ENCODE measurements at regions not wholly inside any gene's neighbourhood (a gene's known extent, or its start where the extent isn't known, plus 50 kb on each side); places are given as distances from the start of the nearest gene placed in this dataset.

DNA sequence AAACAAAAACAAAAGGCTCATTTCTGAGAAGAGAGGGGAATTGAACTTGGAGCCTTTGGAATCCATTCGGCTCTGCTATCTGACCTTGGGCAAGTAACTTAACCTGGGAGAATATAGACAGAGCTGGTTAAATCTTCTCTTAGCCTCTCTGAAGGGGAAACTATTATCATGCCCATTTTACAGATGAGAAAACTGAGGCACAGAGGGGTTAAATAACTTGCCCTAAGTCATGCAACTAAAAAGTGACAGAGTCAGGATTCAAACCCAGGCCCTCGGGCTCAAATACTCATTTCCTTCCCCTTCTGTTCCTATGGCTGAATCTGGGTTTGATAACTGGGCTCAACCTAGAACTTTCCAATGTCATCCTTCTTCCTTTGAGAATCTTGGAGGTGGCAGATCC is 291.3 kb upstream of the MSX2 start:
- TF ChIP-seq, protein P1, sequence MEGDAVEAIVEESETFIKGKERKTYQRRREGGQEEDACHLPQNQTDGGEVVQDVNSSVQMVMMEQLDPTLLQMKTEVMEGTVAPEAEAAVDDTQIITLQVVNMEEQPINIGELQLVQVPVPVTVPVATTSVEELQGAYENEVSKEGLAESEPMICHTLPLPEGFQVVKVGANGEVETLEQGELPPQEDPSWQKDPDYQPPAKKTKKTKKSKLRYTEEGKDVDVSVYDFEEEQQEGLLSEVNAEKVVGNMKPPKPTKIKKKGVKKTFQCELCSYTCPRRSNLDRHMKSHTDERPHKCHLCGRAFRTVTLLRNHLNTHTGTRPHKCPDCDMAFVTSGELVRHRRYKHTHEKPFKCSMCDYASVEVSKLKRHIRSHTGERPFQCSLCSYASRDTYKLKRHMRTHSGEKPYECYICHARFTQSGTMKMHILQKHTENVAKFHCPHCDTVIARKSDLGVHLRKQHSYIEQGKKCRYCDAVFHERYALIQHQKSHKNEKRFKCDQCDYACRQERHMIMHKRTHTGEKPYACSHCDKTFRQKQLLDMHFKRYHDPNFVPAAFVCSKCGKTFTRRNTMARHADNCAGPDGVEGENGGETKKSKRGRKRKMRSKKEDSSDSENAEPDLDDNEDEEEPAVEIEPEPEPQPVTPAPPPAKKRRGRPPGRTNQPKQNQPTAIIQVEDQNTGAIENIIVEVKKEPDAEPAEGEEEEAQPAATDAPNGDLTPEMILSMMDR (IDR thresholded peaks at IDR 0.05), result no peak

DNA sequence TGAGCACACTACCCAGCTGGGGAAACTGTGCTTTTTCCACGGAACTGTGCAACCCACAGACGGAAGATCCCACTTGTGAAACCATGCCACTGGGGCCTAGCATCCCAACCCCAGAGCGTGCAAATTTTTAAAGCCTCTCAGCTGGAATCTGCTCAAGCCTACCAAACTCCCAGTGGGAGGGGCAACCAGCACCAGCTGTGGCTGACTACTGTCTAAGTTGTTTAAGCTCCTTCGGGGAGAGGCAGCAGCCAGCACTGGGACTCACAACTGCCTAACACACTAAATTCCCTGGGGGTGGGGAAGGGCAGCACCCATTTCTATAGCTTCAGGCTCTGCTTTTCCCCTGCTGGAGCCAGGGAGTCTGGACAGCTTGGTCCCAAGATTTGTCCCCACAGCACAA is 287.6 kb upstream of the MSX2 start:
- TF ChIP-seq, protein P1 (IDR thresholded peaks at IDR 0.05), result no peak

DNA sequence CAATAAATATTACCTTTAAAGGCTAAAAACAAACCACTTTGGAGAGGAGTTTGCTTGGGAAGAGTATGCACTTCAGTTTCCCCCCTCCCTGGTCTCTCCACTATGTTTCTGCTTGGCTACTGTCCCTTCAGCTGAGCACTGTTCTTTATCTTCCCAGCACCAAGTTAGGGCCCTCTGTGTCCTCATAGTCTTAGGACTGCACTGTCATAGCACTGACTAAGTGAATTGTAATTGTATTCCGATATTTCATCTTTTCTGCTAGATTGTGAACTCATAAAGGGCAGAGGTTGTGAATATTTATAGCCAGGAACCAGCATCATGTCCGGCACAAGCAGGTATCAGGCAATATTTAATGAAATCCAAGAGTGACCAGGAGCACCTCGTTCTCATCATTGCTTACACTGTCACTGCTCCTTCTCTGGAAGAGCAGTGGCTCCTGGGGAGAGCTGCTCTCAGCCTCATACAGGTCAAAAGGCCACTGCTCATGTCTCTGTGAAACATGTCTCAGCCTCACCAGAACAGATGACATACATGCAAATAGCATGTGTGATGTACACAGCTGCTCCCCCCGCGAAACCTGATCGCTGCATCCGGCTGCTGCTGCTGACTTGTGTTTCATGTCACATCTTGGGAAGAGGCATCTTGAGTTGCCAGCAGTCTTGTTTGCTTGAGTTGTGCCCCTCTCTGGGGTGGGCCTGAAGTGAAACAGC is 279.7 kb upstream of the MSX2 start:
- TF ChIP-seq, protein P1 (IDR thresholded peaks at IDR 0.05), result no peak

DNA sequence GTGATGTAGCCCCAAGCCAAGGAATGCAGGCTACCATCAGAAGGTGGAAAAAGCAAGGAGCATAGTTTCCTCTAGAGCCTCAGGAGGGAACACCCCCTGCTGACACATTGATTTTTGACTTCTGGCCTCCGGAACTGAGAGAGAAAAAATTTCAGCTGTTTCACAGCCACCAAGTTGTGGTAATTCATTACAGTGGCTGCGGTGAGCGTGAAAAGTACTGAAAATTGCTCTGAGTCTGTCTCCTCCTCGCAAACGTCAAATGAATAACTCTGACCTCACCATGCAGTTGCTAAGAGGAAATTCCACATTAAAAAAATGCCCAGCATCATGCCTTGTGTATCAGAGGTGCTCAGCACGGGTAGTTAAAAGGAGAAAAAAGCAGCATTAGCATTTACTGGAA is 277.9 kb upstream of the MSX2 start:
- TF ChIP-seq, protein P1 (IDR thresholded peaks at IDR 0.05), result no peak

DNA sequence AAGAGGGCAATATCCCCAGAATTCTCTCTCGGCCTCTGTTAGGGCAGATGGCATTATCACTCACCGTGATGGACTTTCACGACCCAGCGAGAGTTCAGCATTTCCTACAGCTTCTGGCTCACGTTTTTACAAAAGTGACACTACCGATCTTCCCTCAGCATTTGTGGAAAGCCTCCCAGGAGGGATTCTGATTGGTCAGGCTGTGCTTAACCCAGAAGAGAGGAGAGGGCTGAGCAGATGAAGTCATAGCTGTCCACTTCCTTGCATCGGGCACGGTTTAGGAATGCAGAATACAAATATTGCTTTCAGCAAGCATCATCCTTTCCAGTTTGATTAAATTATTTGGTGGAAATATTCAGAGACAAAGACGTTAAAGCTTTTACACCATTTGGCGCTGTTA is 277.4 kb upstream of the MSX2 start:
- TF ChIP-seq, protein P1 (IDR thresholded peaks at IDR 0.05), result no peak

DNA sequence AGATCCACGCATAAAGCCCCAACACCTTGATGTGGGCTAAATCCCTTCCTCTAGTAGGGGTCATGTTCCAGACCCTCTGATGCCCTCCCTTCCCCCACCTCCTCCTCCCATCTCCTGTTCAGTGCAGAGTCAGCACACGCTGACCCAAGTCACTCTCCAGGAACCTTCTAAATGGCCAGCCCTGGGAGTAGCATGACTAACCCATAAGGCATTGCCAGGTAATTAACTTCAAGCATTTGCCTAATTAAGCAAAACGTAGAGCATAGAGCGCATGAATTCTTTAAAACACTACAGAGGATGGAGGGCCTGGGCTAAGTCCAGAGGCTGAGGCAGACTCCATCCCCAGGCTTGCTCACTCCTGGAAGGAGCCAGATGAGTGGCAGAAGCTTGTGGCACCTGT is 276.3 kb upstream of the MSX2 start:
- TF ChIP-seq, protein P1 (IDR thresholded peaks at IDR 0.05), result no peak

DNA sequence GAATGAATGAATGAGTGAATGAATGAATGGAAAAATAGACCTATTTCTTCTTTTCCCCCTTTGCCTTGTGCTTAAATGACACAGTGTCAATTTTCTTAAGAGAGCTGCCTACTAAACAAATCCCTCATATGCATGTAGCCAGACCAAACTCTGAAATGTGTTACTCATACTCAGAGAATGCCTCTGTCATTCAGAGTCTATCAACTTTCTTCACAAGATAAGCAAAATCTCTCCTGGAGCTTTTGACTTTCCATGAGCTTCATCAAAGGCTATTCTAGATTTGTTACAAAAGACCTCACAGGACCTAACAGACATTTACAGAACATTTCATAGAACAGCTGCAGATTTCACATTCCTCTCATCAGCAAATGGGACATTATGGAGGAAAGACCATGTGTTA is 275.7 kb upstream of the MSX2 start:
- TF ChIP-seq, protein P1 (IDR thresholded peaks at IDR 0.05), result no peak

DNA sequence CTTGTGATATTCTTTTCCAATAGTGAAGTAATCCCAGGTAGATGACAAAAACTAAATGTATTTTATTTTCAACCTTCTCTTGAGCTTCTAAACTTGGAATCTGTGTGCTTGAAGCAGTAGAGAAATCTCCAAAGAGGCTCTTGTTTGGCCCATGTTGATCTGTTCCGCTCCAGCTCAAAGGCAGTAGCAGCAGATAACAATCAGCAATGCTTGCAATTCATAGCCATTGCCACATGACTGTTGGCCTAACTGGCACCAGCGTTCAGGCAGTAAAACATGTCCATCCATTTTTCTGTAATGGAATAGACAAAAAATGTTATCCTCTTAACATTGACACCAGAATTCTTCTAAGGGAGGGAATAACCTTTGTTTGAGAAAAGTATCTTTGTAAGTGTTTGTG is 270.7 kb upstream of the MSX2 start:
- TF ChIP-seq, protein P1 (IDR thresholded peaks at IDR 0.05), result no peak

Measured in LNCAP (cell line).